GM23338 (cell line): ENCODE measurements at regions not wholly inside any gene's neighbourhood (a gene's known extent, or its start where the extent isn't known, plus 50 kb on each side); places are given as distances from the start of the nearest gene placed in this dataset.

ENCODE experiments used
- CREB1 ChIP-seq: fragments of 250-450 bp; sonication (Bioruptor Pico); IDR thresholded peaks from 2 replicates; pipeline ENCODE4 v1.5.0; 2020; ENCODE audit warnings: low read depth, mild to moderate bottlenecking, moderate library complexity
- EZH2 ChIP-seq: fragments of 200-600 bp; sonication (generic); IDR thresholded peaks from one replicate; pipeline ENCODE4 v1.8.0; 2017; ENCODE audit warnings: antibody characterized with exemption, mild to moderate bottlenecking, low read depth; ENCODE audit not compliant: unreplicated experiment
- EZH2phosphoT487 ChIP-seq: fragments of 200-600 bp; sonication (generic); IDR thresholded peaks from one replicate; pipeline ENCODE4 v1.8.1; 2018; ENCODE audit warnings: antibody characterized with exemption; ENCODE audit not compliant: unreplicated experiment
- POLR2AphosphoS5 ChIP-seq: IDR thresholded peaks from 2 replicates; pipeline ENCODE4 v1.6.1; 2016; ENCODE audit warnings: antibody characterized with exemption, low read depth
- STAT1 ChIP-seq: IDR thresholded peaks from one replicate; pipeline ENCODE4 v1.6.1; 2016; ENCODE audit warnings: antibody characterized with exemption; ENCODE audit not compliant: unreplicated experiment
- ZNF114 ChIP-seq: fragments of 250-450 bp; sonication (Bioruptor Pico); IDR thresholded peaks from 2 replicates; pipeline ENCODE4 v1.5.0; 2020; ENCODE audit warnings: mild to moderate bottlenecking, moderate library complexity
- TF ChIP-seq, protein P1 (sequence below), 2 experiments: fragments of 200-600 bp in 1 of 2; sonication (generic) in 1 of 2; conservative IDR thresholded peaks; 2 replicates each; pipeline versions ENCODE4 v1.5.1 to v1.6.1; 2016 to 2017; ENCODE audit warnings: antibody characterized with exemption in 2 of 2, low read depth in 2 of 2, mild to moderate bottlenecking in 2 of 2, moderate library complexity in 1 of 2
- TF ChIP-seq, protein P2 (sequence below): IDR thresholded peaks from one replicate; pipeline ENCODE4 v1.6.1; 2018; ENCODE audit warnings: antibody characterized with exemption; ENCODE audit not compliant: unreplicated experiment
- TF ChIP-seq, protein P3 (sequence below): fragments of 250-450 bp; sonication (Bioruptor Pico); IDR thresholded peaks from 2 replicates; pipeline ENCODE4 v1.5.0; 2020; ENCODE audit warnings: mild to moderate bottlenecking, moderate library complexity
- TF ChIP-seq, protein P4 (sequence below): IDR thresholded peaks from 2 replicates; pipeline ENCODE4 v1.6.1; 2016; ENCODE audit warnings: antibody characterized with exemption

DNA sequence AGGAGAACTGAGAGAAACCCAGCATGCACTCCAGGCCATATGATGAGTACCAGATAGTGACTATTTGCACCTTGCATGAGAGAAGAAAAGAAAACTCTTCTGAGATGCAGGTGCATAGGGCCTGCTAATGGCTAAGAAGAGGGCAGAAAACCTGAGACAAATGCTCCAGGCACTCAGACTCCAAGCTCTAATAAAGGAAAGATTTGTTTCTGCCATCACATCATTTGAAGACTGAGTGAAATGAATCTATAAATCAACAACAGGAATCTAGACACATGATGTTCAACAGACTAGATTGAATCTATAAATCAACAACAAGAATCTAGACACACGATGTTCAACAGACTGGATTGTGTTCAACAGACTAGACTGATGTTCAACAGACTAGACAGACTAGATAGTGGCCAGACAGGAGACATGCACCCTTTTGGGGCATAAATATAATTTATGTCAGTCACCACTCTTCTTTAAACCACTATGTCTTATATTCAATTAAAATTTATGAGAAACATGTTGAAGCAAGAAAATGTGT lies 482.7 kb upstream of the UBE2E3 start:
- TF ChIP-seq CREB1 (CRISPR knock-in tag) (no peak), EZH2 (no peak), EZH2phosphoT487 (no peak), POLR2AphosphoS5 (no peak), STAT1 (no peak), ZNF114 (CRISPR knock-in tag) (no peak)
- TF ChIP-seq, protein P1, sequence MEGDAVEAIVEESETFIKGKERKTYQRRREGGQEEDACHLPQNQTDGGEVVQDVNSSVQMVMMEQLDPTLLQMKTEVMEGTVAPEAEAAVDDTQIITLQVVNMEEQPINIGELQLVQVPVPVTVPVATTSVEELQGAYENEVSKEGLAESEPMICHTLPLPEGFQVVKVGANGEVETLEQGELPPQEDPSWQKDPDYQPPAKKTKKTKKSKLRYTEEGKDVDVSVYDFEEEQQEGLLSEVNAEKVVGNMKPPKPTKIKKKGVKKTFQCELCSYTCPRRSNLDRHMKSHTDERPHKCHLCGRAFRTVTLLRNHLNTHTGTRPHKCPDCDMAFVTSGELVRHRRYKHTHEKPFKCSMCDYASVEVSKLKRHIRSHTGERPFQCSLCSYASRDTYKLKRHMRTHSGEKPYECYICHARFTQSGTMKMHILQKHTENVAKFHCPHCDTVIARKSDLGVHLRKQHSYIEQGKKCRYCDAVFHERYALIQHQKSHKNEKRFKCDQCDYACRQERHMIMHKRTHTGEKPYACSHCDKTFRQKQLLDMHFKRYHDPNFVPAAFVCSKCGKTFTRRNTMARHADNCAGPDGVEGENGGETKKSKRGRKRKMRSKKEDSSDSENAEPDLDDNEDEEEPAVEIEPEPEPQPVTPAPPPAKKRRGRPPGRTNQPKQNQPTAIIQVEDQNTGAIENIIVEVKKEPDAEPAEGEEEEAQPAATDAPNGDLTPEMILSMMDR (conservative IDR thresholded peaks at IDR 0.05; ENCODE audit: low read depth in 2 of 2): no peak
- TF ChIP-seq, protein P2, sequence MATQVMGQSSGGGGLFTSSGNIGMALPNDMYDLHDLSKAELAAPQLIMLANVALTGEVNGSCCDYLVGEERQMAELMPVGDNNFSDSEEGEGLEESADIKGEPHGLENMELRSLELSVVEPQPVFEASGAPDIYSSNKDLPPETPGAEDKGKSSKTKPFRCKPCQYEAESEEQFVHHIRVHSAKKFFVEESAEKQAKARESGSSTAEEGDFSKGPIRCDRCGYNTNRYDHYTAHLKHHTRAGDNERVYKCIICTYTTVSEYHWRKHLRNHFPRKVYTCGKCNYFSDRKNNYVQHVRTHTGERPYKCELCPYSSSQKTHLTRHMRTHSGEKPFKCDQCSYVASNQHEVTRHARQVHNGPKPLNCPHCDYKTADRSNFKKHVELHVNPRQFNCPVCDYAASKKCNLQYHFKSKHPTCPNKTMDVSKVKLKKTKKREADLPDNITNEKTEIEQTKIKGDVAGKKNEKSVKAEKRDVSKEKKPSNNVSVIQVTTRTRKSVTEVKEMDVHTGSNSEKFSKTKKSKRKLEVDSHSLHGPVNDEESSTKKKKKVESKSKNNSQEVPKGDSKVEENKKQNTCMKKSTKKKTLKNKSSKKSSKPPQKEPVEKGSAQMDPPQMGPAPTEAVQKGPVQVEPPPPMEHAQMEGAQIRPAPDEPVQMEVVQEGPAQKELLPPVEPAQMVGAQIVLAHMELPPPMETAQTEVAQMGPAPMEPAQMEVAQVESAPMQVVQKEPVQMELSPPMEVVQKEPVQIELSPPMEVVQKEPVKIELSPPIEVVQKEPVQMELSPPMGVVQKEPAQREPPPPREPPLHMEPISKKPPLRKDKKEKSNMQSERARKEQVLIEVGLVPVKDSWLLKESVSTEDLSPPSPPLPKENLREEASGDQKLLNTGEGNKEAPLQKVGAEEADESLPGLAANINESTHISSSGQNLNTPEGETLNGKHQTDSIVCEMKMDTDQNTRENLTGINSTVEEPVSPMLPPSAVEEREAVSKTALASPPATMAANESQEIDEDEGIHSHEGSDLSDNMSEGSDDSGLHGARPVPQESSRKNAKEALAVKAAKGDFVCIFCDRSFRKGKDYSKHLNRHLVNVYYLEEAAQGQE: no peak
- TF ChIP-seq, protein P3, sequence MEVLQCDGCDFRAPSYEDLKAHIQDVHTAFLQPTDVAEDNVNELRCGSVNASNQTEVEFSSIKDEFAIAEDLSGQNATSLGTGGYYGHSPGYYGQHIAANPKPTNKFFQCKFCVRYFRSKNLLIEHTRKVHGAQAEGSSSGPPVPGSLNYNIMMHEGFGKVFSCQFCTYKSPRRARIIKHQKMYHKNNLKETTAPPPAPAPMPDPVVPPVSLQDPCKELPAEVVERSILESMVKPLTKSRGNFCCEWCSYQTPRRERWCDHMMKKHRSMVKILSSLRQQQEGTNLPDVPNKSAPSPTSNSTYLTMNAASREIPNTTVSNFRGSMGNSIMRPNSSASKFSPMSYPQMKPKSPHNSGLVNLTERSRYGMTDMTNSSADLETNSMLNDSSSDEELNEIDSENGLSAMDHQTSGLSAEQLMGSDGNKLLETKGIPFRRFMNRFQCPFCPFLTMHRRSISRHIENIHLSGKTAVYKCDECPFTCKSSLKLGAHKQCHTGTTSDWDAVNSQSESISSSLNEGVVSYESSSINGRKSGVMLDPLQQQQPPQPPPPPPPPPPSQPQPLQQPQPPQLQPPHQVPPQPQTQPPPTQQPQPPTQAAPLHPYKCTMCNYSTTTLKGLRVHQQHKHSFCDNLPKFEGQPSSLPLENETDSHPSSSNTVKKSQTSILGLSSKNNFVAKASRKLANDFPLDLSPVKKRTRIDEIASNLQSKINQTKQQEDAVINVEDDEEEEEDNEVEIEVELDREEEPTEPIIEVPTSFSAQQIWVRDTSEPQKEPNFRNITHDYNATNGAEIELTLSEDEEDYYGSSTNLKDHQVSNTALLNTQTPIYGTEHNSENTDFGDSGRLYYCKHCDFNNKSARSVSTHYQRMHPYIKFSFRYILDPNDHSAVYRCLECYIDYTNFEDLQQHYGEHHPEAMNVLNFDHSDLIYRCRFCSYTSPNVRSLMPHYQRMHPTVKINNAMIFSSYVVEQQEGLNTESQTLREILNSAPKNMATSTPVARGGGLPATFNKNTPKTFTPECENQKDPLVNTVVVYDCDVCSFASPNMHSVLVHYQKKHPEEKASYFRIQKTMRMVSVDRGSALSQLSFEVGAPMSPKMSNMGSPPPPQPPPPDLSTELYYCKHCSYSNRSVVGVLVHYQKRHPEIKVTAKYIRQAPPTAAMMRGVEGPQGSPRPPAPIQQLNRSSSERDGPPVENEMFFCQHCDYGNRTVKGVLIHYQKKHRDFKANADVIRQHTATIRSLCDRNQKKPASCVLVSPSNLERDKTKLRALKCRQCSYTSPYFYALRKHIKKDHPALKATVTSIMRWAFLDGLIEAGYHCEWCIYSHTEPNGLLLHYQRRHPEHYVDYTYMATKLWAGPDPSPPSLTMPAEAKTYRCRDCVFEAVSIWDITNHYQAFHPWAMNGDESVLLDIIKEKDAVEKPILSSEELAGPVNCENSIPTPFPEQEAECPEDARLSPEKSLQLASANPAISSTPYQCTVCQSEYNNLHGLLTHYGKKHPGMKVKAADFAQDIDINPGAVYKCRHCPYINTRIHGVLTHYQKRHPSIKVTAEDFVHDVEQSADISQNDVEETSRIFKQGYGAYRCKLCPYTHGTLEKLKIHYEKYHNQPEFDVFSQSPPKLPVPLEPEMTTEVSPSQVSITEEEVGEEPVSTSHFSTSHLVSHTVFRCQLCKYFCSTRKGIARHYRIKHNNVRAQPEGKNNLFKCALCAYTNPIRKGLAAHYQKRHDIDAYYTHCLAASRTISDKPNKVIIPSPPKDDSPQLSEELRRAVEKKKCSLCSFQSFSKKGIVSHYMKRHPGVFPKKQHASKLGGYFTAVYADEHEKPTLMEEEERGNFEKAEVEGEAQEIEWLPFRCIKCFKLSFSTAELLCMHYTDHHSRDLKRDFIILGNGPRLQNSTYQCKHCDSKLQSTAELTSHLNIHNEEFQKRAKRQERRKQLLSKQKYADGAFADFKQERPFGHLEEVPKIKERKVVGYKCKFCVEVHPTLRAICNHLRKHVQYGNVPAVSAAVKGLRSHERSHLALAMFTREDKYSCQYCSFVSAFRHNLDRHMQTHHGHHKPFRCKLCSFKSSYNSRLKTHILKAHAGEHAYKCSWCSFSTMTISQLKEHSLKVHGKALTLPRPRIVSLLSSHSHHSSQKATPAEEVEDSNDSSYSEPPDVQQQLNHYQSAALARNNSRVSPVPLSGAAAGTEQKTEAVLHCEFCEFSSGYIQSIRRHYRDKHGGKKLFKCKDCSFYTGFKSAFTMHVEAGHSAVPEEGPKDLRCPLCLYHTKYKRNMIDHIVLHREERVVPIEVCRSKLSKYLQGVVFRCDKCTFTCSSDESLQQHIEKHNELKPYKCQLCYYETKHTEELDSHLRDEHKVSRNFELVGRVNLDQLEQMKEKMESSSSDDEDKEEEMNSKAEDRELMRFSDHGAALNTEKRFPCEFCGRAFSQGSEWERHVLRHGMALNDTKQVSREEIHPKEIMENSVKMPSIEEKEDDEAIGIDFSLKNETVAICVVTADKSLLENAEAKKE (CRISPR knock-in tag): no peak
- TF ChIP-seq, protein P4, sequence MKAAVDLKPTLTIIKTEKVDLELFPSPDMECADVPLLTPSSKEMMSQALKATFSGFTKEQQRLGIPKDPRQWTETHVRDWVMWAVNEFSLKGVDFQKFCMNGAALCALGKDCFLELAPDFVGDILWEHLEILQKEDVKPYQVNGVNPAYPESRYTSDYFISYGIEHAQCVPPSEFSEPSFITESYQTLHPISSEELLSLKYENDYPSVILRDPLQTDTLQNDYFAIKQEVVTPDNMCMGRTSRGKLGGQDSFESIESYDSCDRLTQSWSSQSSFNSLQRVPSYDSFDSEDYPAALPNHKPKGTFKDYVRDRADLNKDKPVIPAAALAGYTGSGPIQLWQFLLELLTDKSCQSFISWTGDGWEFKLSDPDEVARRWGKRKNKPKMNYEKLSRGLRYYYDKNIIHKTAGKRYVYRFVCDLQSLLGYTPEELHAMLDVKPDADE: no peak
